ENCODE measurements at regions not wholly inside any gene's neighbourhood (a gene's known extent, or its start where the extent isn't known, plus 50 kb on each side); places are given as distances from the start of the nearest gene placed in this dataset.

DNA sequence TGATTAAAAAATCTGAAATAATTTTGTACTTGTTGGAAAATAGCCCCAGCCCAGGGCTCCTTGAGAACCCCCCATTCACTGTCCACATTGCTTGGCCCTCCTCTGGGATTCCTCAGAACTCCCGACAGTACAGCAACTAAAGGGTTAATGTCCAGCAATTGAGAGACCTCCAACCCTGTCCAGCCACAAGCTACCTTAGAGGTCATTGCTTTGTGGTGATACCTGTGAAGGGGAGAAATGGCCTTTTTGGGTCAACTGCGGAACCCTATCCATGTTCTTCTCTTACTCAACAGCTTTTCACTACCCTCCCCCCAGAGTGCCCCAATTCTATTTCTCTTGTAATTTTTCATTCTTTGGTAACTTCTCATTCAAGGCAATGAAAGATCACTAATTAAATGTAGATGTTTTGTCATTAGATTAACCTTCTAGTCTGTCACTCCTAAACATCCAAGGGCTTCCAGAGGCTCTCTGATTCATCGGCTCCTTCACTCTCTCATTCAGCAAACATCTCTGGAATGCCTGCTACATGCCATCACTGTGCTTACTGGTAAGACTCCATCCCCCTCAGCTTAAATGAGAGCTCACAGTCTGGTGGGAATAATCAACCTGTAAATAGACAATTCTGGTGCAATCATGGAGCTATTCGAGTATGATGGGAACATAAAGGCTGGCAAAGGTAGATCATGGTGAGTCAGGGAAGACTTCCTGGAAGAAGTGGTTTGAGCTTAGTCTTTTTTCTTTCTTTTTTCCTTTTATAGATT lies 241.4 kb upstream of the PGRMC2 start:
- no peak for TF ChIP-seq EZH2 (IDR thresholded peaks at IDR 0.05; ENCODE audit: borderline replicate concordance, insufficient read depth, low read depth, low read length, poor library complexity, severe bottlenecking)
- TF ChIP-seq, protein P1, sequence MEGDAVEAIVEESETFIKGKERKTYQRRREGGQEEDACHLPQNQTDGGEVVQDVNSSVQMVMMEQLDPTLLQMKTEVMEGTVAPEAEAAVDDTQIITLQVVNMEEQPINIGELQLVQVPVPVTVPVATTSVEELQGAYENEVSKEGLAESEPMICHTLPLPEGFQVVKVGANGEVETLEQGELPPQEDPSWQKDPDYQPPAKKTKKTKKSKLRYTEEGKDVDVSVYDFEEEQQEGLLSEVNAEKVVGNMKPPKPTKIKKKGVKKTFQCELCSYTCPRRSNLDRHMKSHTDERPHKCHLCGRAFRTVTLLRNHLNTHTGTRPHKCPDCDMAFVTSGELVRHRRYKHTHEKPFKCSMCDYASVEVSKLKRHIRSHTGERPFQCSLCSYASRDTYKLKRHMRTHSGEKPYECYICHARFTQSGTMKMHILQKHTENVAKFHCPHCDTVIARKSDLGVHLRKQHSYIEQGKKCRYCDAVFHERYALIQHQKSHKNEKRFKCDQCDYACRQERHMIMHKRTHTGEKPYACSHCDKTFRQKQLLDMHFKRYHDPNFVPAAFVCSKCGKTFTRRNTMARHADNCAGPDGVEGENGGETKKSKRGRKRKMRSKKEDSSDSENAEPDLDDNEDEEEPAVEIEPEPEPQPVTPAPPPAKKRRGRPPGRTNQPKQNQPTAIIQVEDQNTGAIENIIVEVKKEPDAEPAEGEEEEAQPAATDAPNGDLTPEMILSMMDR (IDR thresholded peaks at IDR 0.05), result no peak
- Histone ChIP-seq H3K4me3 (ENCODE audit: control extremely low read depth in 1 of 5, extremely low read depth in 1 of 5, insufficient read depth in 1 of 5, low read depth in 2 of 5, low read length in 4 of 5) (no peak overlapping the region), H3K79me2 (ENCODE audit: control insufficient read depth, insufficient read depth, low read length) (no peaks in the 10 kb centered on the region), H4K20me1 (ENCODE audit: control insufficient read depth, insufficient read depth, low read length, poor library complexity, severe bottlenecking) (no peaks in the 10 kb centered on the region), H3K27me3 (replicated peaks in 1 of 4; ENCODE audit: control extremely low read depth in 1 of 4, control insufficient read depth in 3 of 4, insufficient read depth in 4 of 4, low read length in 3 of 4) (no peaks in the 10 kb centered on the region), H3K4me1 (ENCODE audit: control insufficient read depth in 2 of 2, insufficient read depth in 2 of 2, low read length in 2 of 2) (no peaks in the 10 kb centered on the region), H3K9me3 (ENCODE audit: control extremely low read depth in 1 of 3, control insufficient read depth in 2 of 3, insufficient read depth in 1 of 3, low read length in 2 of 3) (no peaks in the 10 kb centered on the region), H2AFZ (ENCODE audit: insufficient read depth, low read depth, low read length, poor library complexity, severe bottlenecking) (no peak overlapping the region), H3K4me2 (replicated peaks; ENCODE audit: low read depth, low read length, poor library complexity, severe bottlenecking) (no peak overlapping the region), H3K36me3 (replicated peaks in 1 of 2; ENCODE audit: control extremely low read depth in 1 of 2, control insufficient read depth in 1 of 2, extremely low read depth in 1 of 2, insufficient read depth in 2 of 2, low read length in 1 of 2) (no peaks in the 10 kb centered on the region), H3K27ac (ENCODE audit: low read length in 2 of 2) (no peak overlapping the region), H3K9ac (ENCODE audit: low read length) (no peak overlapping the region)
- ChIA-PET POLR2A (no interaction called here), CTCF (no interaction called here)
- Mint-ChIP-seq H3K4me1 (no peaks in the 10 kb centered on the region), H3K27ac (no peak overlapping the region), H3K9me3 (ENCODE audit: insufficient read depth) (no peaks in the 10 kb centered on the region), H3K4me3 (no peak overlapping the region), H3K27me3 (peaks cover 12% of the 10 kb centered on the region)
- ATAC-seq (ENCODE audit: low read depth), result no peak
- no peak for DNase-seq
- intact Hi-C loops (cut with micrococcal nuclease), result no loop called here
- WGBS (ENCODE audit: insufficient coverage), result 88% methylated on average over 1 of the region's 4 CpGs

DNA sequence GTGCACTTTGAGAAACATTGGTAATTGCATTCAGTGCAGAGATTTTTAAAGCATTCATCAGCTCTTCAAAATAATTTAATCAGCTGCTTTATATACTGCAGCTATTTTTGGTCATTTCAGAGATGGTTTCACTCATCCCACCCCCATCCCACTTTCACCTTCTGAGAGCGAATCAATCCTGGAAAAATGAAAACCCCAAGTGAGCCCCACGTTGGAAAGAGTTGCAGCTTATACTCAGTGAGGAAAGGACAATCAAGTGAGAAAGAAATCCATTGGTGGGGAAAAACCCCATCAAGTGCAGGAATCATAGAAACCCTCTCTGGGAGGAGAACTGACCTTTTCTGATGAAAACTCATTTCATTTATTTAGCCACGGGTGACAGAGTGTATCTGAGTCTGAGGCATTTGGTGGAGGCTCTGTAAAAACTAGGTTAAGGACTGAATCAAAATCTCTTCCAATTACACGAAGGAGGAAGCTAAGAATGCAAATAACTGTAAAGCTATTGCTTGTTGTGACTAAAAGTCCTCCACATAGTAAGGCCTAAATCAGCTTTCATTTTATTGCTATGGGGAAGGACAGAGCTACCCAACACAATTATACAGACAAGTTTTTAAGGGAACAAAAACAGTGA lies 240.4 kb upstream of the PGRMC2 start:
- DNase-seq, result no peak
- H3K4me1 ChIP-seq (ENCODE audit: control insufficient read depth in 2 of 2, insufficient read depth in 2 of 2, low read length in 2 of 2), result no peaks in the 10 kb centered on the region
- H3K27ac ChIP-seq (ENCODE audit: low read length in 2 of 2), result no peak overlapping the region
- Mint-ChIP-seq H3K27me3 (peaks cover 12% of the 10 kb centered on the region), H3K4me1 (no peaks in the 10 kb centered on the region), H3K4me3 (no peak overlapping the region), H3K9me3 (ENCODE audit: insufficient read depth) (no peaks in the 10 kb centered on the region), H3K27ac (no peak overlapping the region)
- TF ChIP-seq, protein P1 (IDR thresholded peaks at IDR 0.05), result no peak
- TF ChIP-seq EZH2 (IDR thresholded peaks at IDR 0.05; ENCODE audit: borderline replicate concordance, insufficient read depth, low read depth, low read length, poor library complexity, severe bottlenecking), result no peak
- no peak overlapping the region for H3K9ac ChIP-seq (ENCODE audit: low read length)
- H2AFZ ChIP-seq (ENCODE audit: insufficient read depth, low read depth, low read length, poor library complexity, severe bottlenecking), result no peak overlapping the region
- intact Hi-C loops (cut with micrococcal nuclease), result no loop called here
- H4K20me1 ChIP-seq (ENCODE audit: control insufficient read depth, insufficient read depth, low read length, poor library complexity, severe bottlenecking), result no peaks in the 10 kb centered on the region
- ATAC-seq (ENCODE audit: low read depth), result no peak
- no peaks in the 10 kb centered on the region for H3K9me3 ChIP-seq (ENCODE audit: control extremely low read depth in 1 of 3, control insufficient read depth in 2 of 3, insufficient read depth in 1 of 3, low read length in 2 of 3)
- ChIA-PET CTCF (no interaction called here), POLR2A (no interaction called here)
- H3K27me3 ChIP-seq (replicated peaks in 1 of 4; ENCODE audit: control extremely low read depth in 1 of 4, control insufficient read depth in 3 of 4, insufficient read depth in 4 of 4, low read length in 3 of 4), result no peaks in the 10 kb centered on the region
- WGBS (ENCODE audit: insufficient coverage), result no CpG with 5 or more reads among the region's 4 CpGs
- no peaks in the 10 kb centered on the region for H3K36me3 ChIP-seq (replicated peaks in 1 of 2; ENCODE audit: control extremely low read depth in 1 of 2, control insufficient read depth in 1 of 2, extremely low read depth in 1 of 2, insufficient read depth in 2 of 2, low read length in 1 of 2)
- H3K4me3 ChIP-seq (ENCODE audit: control extremely low read depth in 1 of 5, extremely low read depth in 1 of 5, insufficient read depth in 1 of 5, low read depth in 2 of 5, low read length in 4 of 5), result no peak overlapping the region
- no peak overlapping the region for H3K4me2 ChIP-seq (replicated peaks; ENCODE audit: low read depth, low read length, poor library complexity, severe bottlenecking)
- no peaks in the 10 kb centered on the region for H3K79me2 ChIP-seq (ENCODE audit: control insufficient read depth, insufficient read depth, low read length)
